T47D (cell line): ENCODE measurements at regions not wholly inside any gene's neighbourhood (a gene's known extent, or its start where the extent isn't known, plus 50 kb on each side); places are given as distances from the start of the nearest gene placed in this dataset.
"Not testable (repeated sequence)": the region's sequence is repeated elsewhere in the genome, so short reads cannot be mapped to it uniquely, and the experiment has no call there.

ENCODE experiments used
- DNase-seq, 2 experiments: peaks; one replicate each; pipeline versions ENCODE4 v3.0.0 to v3.0.0-alpha.2; 2011 to 2012; ENCODE audit warnings: low read depth in 1 of 2, low spot score in 1 of 2
- JUND ChIP-seq: IDR thresholded peaks from 2 replicates; pipeline ENCODE4 v1.6.1; 2012; ENCODE audit warnings: low read depth
- in situ Hi-C: cut with HindIII; loops from 2 replicates; pipeline ENCODE4 v1.10.0; 2016; ENCODE audit warnings: low sequenced_read_pairs, low pct_unique_long_range_greater_than_20kb

GRCh38 chr12:47410383-47410782 lies 295.4 kb downstream of the RPAP3 start:
- in situ Hi-C loops = no loop called here
- DNase-seq = no peak
- TF ChIP-seq JUND = no peak

GRCh38 chr12:47409310-47409987 lies 296.4 kb downstream of the RPAP3 start:
- TF ChIP-seq JUND = no peak
- in situ Hi-C loops = no loop called here
- no peak for DNase-seq

- DNase-seq = peak in 1 of 2 experiments; percentile 69
- in situ Hi-C loops = no loop called here
- TF ChIP-seq JUND = no peak
Observed at GRCh38 chr12:47408171-47408871, 297.5 kb downstream of the RPAP3 start.

GRCh38 chr12:47407463-47408129 lies 298.2 kb downstream of the RPAP3 start:
- DNase-seq = no peak
- TF ChIP-seq JUND = no peak
- in situ Hi-C loops = no loop called here

- TF ChIP-seq JUND = no peak
- no peak for DNase-seq
- in situ Hi-C loops = no loop called here
Observed at GRCh38 chr12:47403681-47404080, 302.1 kb downstream of the RPAP3 start.

- DNase-seq, in situ Hi-C loops: not testable (repeated sequence)
Observed at GRCh38 chr12:47401196-47401595, 304.6 kb downstream of the RPAP3 start.

- no peak for DNase-seq
- in situ Hi-C loops = no loop called here
- TF ChIP-seq JUND = no peak
Observed at GRCh38 chr12:47400266-47400665, 305.6 kb downstream of the RPAP3 start.

GRCh38 chr12:47397664-47398281 lies 308.1 kb downstream of the RPAP3 start:
- peak; percentile 34 to 93 for DNase-seq
- in situ Hi-C loops = no loop called here
- TF ChIP-seq JUND = no peak

GRCh38 chr12:47396902-47397663 lies 308.7 kb downstream of the RPAP3 start:
- TF ChIP-seq JUND = no peak
- in situ Hi-C loops = no loop called here
- no peak for DNase-seq

GRCh38 chr12:47394070-47394469 lies 311.8 kb downstream of the RPAP3 start:
- TF ChIP-seq JUND = no peak
- in situ Hi-C loops = no loop called here
- no peak for DNase-seq

- TF ChIP-seq JUND = no peak
- in situ Hi-C loops = no loop called here
- no peak for DNase-seq
Observed at GRCh38 chr12:47393403-47393790, 312.4 kb downstream of the RPAP3 start.

GRCh38 chr12:47391566-47391965 lies 311.8 kb upstream of the AMIGO2 start:
- in situ Hi-C loops = no loop called here
- no peak for DNase-seq
- no peak for TF ChIP-seq JUND
